Stimulated activated CD4-positive, alpha-beta T cell treated with anti-CD3 and anti-CD28 coated beads, Interleukin-1b, Interleukin-23, amount 100 ng/mL, for 4 hours (primary cell): ENCODE measurements at regions not wholly inside any gene's neighbourhood (a gene's known extent, or its start where the extent isn't known, plus 50 kb on each side); places are given as distances from the start of the nearest gene placed in this dataset.

Source experiments
- DNase-seq, 2 donors: peaks; one replicate each; pipeline ENCODE4 v3.0.0-alpha.2; 2020; ENCODE audit warnings: low read depth in 2 of 2

DNA sequence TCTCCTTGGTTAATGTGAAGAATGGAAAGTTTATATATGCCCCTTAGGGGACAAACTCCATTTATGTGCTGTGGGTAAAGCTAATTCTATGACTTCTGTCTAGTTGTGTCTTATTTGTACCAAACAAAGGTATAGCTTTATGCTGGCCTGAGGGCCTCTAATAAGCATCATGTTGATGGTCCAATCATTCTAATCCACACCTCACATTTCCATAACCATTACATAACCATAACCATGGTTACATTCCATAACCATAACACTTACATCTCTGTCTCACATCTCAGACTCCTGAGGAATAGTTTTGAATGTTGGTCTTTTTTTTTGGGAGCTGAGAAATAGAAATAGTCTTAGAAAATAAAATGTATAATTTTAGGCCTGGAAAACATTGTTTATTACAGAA, 1097.1 kb downstream of the FLRT2 start:
- DNase-seq, result no peak

DNA sequence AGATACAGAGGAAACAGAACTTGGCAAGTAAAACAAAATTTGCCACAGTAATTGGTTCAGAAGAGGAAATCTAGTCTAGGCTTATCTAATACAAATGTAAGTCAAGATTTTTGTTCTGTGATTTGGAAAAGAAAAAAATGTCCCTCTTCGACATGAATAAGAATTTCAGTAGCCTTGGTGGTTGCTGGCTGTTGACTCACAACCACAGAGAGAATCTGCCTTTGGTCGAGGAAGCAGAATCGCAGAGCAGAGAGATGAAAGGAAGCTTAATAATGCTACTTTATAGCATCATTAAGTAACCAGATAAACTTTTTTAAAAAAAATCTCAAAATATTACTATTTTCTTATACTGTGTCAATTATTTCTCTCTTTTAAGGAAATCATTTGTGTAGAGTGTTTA, 1096.6 kb downstream of the FLRT2 start:
- DNase-seq, result no peak

DNA sequence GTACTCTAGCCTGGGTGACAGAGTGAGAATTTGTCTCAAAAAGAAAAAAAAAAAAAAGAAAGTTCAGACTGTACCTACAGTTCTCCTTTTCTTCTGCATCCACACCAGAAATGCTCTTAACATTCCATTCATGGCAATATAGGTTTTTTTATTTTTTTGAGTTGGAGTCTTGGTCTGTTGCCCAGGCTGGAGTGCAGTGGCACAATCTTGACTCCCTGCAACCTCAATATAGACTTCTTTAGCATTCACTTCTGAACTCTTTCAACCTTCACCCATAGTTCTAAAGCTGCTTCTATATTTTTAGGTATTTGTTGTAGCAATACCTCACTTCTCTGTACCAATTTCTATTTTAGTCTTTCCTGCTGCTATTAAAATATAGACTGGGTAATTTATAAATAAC, 1095.7 kb downstream of the FLRT2 start:
- no peak for DNase-seq

DNA sequence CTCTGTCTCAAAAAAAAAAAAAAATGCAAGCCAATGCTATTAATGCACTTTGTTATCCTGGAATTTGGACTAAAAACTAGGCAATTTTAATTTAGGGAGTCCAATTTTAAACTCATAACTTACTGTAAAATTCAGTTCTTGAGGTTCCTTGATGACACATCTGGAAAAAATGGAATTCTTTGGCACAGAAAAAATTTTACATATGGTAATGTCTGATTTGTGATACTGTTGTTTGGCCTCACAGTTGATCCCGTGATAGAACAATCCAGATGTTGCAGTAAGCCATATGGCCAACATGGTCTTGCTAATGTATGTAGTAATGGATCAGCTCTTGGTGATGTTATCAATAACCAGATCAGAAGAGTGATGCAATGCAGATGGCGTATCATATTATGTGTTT, 1089.8 kb downstream of the FLRT2 start:
- DNase-seq, result no peak

DNA sequence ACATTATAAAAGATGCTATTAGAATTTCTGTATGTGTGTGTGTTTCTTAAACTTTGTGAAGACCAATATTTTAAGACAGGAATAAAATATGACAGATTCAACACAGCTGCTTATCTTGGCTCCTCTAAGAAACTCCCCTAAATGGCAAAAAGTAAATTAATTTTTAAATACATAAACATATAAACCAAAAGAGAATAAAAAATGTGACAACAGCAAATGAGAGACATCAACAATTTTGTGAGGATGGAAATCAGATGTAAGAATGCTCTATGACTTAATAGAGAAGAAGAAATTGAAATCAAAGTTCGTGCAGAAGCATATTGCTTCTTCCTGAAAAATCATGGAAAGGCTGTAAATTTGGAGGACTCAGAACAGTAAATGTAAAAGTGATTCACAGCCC, 1083.8 kb downstream of the FLRT2 start:
- no peak for DNase-seq

DNA sequence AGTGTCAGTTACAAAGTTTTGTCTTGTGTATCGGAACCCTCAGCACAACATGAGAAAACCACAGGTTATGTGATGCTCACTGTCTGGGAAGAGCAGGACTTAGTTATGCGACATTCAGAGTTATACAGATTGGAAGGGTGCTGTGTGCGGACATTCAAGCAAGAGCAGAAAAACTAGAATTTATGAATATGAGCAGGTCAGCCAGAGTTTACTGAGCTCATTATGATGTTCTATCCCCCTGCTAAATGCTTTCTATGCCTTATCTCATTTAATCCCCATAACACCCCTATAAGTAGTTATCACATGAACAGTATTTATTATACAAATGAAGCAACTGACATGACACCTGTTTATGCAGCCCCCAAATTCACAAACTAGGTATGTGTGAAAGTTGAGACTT, 1083.2 kb downstream of the FLRT2 start:
- no peak for DNase-seq

DNA sequence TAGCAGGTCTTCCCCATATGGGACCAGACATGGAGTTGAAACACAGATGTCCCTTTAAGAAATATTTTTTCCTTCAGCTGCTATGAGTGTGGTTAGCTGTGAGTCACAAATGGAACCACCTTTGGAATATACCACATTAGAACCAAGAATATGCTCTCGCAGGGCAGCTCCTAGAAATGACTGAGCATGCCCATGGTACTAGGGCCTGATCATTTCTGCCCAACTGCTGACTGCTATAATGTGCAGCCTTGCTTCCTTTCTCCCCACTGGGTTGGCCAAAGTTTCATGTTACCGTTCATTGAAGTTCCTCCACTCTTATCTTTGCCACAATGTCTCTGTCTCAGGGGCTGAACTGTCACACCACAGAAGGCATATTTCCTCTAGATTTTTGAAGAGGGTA, 1074.6 kb downstream of the FLRT2 start:
- DNase-seq, result no peak

DNA sequence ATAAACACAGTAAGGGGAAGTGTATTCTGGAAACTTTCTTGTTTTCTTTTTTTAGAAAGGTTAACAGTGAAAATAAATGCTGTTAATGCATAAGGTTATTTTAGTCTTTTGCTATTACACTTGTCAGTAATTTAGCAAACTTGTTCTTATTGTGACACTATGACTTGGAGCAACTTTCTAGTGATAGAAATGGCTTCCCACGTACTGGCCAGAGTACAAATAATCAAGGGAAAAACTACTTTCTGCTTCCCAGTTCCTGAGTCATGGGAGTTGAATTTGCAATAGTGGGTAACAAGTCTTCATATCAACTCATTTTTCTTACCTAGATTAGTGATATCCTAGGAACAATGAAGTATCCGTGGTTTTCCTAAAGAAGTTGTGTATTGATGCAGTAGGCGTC, 1072.3 kb downstream of the FLRT2 start:
- no peak for DNase-seq

DNA sequence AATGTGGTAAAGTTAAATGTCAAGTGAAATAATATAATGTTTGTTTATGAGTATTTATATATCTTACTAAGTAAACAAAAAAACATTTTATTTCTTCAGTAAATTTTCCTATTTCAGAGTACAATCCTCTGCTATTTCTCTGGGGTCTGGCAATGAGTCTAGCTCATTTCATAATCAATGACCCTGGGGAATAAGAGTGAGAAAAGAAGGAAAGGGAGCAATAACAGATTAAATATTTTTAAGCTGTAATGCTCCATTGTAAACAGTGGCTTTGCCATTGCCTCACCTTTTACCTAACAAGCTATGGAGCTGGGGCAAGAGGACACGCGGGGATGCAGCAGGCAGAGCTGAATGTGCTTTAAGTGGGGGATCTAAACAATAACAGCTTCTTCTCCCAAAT, 1071.9 kb downstream of the FLRT2 start:
- no peak for DNase-seq

DNA sequence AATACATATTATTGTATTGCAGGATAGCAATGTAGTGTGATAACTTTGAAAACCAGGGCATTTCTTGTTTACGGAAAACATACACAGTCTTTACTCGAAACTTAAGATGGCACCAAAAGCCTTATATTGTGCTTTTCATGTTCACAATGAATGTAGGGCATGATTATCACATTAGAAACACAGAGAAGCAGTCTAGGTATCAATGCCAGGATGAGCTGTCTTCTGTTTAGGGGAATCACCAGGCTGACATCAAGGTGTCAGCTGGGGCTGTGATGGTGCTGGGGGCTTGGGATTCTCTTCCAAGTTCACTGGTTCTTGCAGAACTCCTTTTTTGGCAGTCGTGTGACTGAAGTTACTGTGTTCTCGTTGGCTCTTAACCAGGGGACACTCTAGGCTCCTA, 1067.3 kb downstream of the FLRT2 start:
- DNase-seq, result no peak

DNA sequence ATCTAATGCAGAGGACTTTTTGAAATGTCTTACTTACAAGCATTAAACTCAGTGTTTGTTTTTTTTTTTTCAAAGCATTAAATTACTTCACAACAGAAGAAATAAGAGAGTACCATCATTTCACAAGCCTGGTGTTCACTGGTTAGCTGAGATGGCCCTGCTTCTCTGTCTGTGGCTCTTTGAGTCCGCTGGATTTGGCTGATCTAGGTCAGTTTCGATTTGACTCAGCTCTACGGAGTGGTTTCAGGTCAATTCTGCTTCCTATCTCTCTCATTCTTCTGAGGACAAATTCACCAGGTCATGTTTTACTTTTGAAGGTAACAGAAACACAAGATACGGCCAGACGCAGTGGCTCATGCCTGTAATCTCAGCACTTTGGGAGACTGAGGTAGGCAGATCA, 1066.1 kb downstream of the FLRT2 start:
- no peak for DNase-seq

DNA sequence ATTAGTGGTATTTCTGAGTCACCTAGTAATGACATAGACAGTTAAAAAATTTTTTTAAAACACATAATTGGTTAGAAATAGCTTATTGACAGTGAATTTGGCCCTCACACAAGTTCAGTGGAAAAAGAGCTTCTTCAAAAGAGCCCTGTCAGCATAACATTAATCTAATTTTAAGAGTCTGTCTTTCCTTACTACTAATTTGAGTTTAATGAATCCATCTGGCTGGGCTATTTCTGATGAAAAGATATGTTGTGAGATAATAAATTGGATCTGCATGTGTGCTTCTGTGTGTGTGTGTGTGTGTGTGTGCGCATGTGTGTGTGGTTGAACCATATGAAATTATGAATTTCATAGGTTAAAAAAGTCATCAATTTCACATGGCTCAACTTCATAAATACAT, 1045.2 kb downstream of the FLRT2 start:
- no peak for DNase-seq

DNA sequence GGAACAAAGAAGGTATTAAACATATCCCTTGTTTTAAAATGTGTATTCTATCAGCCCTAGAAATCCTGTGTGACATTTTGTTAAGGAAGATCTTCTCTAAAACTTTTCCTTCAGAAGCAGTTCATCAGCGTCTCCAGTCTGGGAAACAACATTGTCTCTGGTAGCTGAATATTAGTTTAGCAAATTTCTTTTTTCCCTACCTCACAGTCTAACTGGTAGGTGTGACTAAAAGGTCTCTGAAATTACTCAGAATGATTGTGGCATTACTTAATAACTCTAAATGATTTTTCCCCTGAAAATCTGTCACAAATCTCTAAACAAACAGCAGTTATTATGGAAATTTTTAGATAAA, 1044.8 kb downstream of the FLRT2 start:
- DNase-seq, result no peak

DNA sequence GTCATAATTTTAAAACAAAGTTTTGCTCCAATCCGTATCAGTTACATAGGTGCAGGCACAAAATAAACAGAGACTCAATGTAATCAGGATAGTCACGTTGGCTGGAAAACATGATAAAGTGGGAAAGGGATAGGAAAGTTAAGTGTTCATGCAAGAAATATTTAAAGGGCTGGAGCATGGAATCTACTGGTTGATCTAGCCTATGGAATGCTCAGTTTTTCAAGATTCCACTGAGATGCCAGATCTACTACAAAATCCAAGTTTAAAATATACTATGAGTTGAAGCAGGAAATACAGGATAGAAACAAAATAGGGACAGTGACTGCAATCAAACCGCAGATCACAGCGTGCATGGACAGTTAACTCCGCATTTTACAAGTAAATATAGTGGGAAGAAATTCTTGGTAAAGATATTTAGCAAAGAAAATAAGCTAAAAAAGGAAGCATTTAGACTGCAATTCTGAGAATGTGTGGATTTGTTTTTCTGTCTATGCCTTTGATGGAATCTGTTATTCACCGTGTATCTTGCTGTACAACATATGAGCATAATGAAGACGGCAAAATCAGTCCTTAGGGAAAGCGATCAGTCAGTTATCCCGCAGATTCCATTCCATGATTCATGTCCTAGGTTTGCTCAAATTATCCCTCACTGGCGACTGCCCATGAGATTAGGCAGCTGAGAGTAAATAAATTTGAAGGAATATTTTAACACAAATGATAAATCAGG, 1044.3 kb downstream of the FLRT2 start:
- no peak for DNase-seq

DNA sequence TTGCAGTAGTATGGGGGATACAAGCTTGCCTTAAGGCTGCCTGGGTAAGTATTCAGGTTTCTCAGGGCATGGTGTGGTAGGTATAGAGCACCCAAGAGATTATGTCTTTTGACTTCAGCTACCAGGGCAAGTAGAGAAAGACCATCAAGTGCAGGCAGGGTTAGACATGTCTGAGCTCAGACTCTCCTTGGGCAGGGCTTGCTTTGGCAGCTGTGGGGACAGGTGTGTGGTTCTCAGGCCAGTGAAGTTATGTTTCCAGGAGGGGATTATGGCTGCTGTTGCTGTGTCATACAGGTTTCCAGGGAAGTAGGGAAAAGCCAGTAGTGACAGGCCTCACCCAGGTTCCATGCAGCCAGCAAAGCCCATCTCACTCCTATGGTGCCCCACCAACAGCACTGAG, 1040.4 kb downstream of the FLRT2 start:
- no peak for DNase-seq

DNA sequence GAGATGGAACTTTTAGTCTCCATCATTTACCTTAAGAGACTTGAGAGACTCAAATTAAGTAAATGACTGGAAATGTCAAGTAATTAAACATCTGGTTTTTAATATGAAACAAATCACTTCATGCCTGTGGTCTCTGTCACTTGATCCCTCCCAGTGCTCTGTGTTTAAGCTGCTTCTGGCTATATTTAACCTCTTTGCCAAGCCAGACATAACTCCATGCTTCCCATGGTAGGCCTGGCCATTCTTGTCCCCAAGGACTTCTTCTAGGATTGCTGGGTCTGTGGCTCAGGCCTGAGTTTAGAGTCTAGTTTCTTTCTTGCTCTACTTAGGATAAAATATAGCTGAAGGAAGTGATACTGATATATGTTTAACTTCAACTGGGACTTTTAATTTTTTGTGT, 1013.6 kb downstream of the FLRT2 start:
- DNase-seq, result no peak

DNA sequence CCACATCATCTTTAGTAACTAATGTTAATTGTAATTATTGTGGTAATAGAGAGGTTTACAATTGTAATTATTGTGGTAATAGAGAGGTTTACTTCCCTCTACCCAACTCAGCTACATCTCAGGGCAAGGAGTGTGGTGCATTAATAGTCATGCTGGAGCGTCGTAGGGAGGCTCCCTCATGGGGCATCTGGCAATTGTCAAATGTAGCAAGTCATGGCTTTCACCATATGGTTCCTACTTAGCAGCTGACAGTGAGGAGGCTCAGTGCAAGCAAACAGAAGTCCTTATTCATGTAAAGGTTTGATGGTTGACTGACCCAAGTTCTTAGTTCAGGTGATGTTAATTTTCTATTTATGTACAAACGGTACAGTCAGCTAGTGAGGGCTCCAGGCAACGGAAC, 1012.0 kb downstream of the FLRT2 start:
- DNase-seq, result no peak

DNA sequence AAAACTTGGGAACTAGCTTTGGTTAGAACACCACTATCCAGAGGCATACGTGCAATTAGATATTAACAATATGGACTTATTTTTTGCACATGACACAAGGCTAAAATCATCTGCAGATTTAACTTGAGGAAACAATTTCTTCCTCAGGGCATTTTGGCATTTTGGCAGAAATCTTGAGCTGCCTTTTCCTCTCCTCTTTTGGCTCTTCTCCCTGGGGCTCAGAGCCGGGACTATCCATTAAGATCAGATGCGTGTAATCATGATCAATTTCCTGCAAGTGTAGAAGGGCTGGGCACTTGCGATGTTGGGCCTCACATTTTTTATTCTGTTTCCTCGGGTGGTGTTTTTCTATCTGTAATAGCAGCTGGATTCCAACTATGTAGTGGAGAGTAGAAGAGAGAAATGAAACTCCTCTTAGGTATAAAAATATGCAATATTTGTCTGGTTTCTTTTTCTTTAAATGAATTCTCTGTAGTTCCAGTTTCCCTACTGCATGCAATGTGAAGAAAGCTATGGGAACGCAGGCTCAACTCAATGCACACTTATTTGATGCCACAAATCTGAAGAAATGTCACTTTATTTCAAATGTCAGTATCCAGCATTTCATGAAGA, 1010.8 kb downstream of the FLRT2 start:
- DNase-seq, result no peak

DNA sequence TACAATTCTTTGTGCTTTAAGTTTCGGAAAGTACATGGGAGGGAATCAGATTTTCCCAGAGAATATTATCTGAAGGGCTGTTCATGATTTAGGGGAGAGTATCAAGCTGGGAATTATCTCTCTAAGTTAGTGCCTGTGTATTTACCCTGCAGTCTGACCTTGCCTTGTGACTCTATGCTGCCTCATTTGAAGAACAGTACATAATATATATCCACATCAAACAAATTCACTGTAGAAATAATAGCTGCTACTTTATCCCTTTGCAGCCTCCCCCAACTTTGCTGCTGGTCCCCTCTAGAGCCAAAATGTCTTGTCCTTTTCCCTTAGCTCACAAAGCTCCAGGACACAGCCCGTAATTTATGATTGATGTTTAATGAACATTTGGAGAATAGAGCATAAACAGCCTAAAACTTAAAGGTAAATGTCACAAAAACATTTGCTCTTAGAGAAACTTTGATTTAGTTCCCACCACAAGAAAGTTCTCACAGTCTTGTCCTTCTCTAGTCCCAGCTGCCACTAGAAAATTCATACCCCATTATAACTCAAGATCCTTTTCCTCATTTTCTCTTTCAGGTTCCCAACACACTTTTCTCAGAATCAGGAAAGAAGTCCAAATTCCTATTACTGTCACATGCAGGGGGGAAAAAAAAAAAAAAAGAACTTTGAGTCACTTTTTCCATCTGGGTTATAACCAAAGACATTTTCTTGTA, 1009.6 kb downstream of the FLRT2 start:
- no peak for DNase-seq

DNA sequence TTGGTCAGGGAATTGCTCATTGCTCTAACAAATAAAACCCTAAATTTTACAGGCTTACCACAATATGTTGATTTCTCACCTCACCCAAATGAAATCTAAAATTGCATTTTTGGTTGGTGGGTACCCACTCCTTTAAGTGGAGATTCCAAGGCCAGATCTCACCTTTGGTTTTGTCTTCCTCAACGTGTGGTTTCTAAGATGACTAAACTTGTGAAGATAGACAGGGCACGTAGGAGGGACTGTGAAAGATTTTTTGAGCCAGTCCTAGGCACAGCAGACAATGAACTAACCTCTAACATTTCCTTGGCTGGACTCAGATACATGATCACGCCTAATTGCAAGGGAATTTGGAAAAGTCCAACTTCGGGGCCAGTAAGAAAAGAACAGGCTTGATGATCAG, 1003.9 kb downstream of the FLRT2 start:
- DNase-seq, result no peak

DNA sequence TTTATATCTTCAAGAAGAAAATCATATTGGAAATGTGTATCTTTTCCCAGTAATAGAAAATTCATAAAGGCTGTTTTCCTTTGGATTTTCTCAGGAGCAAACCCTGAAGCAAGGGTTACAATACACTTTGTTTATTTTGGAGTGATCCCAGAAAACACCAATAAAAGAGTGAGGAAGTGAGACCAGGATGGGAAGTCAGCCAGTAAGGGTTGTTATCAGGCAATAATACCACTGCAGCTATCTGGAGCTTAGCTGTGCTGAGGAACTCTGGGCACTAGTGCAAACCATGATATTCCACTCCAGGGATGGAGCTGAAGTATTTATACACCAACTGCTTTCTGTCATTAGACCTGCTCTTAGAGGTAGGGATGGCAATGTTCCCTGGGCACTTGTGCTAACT, 1002.3 kb downstream of the FLRT2 start:
- DNase-seq, result no peak

DNA sequence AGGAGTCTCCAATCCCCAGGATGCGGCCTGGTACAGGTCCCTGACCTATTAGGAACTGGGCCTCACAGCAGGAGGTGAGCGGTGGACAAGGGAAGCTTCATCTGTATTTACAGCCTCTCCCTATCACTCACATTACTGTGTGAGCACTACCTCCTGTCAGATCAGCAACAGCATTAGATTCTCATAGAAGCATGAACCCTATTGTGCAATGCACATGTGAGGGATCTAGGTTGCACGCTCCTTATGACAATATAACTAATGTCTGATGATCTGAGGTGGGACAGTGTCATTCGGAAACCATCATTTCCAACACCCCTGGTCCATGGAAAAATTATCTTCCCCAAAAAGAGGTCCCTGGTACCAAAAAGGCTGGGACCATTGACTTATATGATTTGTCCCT, 1000.5 kb downstream of the FLRT2 start:
- DNase-seq, result no peak

DNA sequence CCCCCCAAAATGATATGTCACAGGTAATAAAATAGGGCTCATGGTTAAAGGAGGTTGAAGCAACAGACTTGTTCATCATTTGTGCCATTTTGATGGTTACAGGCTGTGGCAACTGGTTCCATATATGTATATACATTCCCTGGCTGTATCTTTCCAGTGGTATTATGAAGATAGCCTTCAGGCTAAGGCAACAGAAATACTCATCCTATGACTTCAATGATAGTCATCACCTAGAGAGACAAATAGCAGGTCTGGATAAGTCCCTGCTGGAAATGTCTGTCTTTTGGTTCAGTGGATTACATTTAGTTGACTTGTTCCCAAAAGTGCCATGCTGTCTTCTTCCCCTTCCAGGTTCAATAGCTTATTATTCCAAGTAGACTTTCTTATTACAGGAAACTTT, 997.4 kb downstream of the FLRT2 start:
- DNase-seq, result no peak

DNA sequence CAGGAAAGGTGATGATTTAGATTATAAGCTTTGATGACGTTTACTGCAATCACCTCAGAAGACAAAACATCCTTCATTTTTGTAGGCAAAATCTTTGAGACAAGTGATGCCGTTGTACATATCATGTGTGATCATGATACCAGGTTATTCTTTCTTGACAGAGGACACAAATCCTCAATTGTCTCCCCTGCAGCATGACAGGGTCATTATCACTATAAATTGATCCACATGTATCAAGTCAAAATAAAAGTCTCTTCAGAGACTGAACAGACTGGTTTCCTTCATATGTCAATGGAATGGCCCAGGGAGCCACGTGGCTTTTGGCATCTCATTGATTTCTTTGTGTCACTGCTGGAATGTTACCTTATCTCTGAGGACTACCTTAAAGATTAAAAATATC, 995.7 kb downstream of the FLRT2 start:
- no peak for DNase-seq
